NCI-H2196 (cell line): ENCODE measurements at regions not wholly inside any gene's neighbourhood (a gene's known extent, or its start where the extent isn't known, plus 50 kb on each side); places are given as distances from the start of the nearest gene placed in this dataset.

ENCODE experiments used
- DNase-seq: peaks from one replicate; lab custom pipeline; 2025; ENCODE audit not compliant: unreplicated experiment; lab: John Stamatoyannopoulos, UW

DNA sequence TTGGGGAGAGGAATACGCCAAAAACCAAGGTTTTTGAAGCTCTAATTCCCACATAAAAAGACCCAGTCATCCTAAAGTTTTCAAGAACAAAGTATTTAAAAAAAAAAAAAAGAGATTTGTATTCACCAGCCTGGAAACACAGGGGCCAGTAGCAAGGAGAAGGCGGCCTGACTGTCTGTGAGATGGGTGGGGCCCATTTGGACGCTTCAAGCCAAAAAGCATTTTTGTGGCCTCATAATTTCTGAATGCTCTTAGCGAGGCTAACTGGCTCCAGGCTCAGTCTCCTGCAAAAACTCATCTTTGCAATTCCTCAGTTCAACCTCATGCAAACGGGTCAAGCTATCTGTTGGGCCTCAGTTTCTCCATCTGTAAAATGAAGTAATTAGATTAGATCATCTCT is 514.1 kb downstream of the MED13L start:
- no peak for DNase-seq

DNA sequence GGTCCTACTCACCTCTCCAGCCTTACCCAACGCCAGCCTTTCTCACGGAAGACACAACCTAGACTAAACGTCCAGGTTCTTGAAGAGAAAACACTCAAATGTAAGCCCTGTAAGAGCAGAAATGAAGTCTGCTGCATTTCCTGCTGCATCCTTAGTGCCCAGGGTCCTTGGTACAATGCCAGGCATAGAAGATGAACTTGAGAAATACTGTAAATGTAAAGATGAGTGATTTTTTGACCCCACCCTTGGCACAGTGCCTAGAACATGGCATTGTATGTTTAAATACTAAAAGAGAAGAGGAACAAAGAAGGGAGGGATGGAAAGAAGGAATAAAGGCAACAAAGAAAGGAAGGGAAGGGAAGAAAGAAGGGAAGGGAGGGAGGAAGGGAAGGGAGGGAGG is 514.6 kb downstream of the MED13L start:
- DNase-seq, result no peak

DNA sequence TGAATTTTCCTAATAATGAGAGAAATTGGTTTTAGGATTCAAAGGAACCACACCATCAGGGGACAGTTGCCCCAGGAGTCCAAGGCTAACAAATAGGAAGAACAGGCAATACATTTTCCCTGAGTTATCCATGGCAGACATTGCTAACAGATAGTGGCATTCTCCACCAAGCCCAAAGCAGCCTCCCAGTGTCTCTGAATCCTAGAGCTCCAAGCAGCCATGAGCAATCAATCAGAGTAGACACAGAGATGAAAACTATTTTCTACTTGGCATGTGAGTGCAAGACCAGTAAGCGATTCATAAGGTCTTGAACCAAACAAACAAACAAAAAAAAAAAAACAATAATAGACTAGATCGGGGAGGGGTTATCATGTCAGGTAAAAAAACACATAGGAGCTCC is 515.7 kb downstream of the MED13L start:
- peak; percentile 8 for DNase-seq

DNA sequence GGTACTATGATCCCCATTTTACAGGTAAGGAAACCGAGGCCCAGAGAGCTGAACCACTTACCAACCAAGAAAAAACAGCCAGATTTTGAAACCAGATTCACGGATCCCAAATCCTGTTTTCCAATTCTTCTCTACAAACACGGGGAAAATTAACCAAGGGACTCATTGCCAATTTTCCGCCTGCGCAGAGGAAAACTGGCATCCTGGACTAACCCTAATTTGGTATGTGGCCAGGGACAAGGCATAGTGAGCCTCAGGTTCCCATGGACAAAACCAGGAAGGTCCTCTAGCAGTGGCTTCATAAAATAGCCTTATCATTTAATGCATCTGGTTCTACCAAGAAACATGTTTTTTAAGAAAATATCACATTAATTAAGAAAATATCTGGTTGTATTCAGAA is 517.3 kb downstream of the MED13L start:
- DNase-seq, result no peak

DNA sequence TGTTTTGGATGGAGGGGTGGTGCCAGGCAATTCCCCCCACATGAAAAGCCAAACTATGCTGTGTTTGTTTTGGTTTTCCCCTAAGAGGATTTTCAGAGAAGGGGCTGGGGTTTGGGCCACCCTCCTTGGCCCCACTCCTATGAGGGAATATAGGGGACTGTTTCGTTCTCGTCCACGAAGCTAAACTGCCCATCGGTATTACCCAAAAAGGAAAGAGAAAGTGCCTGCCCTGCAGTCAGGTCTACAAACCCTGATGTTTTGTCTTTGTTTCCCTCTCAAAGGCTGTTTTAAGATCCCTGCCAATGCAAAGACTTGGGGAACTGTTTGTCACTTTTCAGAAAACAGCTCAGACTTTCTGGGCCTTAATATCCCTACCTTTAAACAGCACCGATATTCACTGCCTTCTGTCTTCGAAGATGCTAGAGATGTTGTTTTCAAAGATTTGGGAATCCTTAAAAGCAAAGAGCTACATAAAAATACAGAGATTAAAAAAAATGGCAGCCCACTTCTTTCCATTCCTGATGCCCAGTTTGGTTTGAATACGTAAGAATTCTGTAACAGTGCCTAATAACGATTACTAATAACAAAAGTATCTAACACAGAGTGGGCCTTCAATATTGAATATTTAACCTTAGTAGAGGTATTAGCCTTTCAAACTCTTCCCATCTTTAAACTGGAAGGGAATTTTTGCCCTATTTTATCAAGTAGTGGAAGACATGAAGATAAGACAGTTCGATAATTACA is 518.4 kb downstream of the MED13L start:
- DNase-seq, result no peak

GRCh38 chr12:115758183-115758582 is 519.3 kb downstream of the MED13L start:
- DNase-seq, result no peak

DNA sequence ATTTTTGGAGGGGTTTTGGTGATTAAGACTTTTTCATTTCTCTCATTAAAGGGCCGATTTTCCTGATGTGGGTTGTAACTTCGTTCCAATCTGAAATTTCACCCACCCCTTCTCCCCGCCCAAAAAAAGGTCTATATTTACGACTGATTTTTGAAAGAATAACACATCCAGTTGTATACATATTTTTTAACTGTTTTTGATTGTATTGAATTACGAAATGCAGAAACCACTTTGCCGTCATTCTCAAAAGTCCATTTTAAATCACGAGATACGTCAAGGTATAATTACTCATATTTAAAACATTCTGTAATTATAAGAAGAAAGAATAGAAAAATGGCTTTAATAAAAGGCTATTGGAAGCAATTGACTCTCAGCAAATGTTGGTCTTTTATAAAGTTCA is 520.7 kb downstream of the MED13L start:
- DNase-seq, result no peak

GRCh38 chr12:115756271-115756670 is 521.2 kb downstream of the MED13L start:
- DNase-seq, result no peak

- no peak for DNase-seq
Measured at GRCh38 chr12:115755725-115756085, 521.8 kb downstream of the MED13L start.

GRCh38 chr12:115755061-115755724 is 522.3 kb downstream of the MED13L start:
- DNase-seq, result no peak

- peak; percentile 66 for DNase-seq
Measured at GRCh38 chr12:115752913-115753726, 524.4 kb downstream of the MED13L start.

- DNase-seq, result peak; percentile 15
Measured at GRCh38 chr12:115752156-115752555, 525.3 kb downstream of the MED13L start.

DNA sequence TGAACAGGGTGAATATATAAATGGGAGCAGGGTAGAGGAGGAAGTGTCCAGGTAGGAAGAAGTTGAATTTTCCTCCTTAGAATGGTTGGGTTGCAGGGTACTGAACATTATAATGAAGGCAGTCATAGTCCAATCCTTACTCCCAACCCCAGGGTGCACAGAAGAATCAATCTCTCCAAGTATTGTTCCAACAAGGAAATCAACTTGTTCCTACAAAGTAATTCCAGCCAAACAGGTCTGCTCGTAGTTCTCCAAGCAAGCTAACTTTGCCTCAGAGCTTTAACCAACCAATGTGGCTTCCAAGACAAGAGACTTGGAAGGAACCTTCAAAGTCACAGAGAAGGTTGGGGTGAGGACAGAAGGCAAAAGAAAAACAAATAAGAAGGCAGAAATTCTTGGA is 527.2 kb downstream of the MED13L start:
- DNase-seq, result no peak

DNA sequence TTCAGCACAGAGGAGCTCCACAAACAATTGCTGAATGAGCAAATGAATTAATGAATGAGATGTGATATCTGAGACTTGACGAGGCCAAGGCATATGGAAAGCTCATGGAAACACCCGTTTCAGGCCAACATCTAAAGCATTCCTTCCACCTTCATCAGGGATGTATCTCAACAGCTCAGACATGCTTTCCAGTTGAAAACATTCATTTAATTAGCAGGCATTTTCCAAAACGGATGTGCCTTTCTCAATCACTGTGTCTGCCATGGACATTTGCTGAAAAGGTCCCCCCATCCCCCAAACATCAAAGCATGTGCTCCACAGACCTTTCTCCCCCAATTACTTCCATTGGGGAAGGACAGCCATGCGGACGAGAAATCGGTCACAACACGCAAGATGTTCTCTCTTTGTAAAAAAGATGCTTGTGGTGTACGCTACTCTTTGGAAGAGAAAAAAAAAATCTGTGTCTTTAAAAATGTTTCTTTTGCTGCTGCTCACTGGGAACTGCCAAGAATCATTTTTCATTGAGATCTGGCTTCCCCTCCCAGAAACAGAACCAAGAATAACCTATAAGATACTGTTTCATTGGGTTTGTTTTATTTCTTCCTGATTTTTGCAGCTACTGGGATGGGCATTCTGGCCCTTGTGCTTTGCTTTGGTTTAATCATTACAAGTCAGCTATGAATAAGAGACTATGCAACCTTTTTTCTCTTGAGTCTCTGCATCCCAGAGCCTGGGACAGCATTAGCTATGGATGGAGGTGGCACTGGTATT is 528.2 kb downstream of the MED13L start:
- DNase-seq, result no peak

- no peak for DNase-seq
Measured at GRCh38 chr12:115740586-115741155, 536.8 kb downstream of the MED13L start.

- no peak for DNase-seq
Measured at GRCh38 chr12:115737895-115738294, 539.6 kb downstream of the MED13L start.

GRCh38 chr12:115736360-115736759 is 541.1 kb downstream of the MED13L start:
- no peak for DNase-seq

GRCh38 chr12:115730975-115731541 is 546.4 kb downstream of the MED13L start:
- no peak for DNase-seq

DNA sequence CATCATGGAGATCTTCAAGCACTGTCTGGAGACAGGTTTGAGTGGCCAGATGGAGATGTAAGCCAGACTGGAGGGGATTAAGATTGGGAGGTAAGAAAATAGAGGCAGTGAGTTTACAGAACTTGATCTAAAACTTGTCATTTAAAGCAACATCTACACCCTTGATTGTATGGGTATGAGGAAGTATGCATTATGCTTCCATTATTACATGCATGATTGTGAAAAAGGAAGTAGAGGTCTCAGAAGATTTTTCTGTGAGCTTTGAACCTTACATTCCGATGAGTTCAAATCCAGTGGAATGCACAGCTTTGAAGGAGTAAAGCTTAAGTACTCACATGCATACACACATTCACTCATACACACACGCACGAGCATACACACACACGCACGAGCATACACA is 550.8 kb downstream of the MED13L start:
- DNase-seq, result no peak

DNA sequence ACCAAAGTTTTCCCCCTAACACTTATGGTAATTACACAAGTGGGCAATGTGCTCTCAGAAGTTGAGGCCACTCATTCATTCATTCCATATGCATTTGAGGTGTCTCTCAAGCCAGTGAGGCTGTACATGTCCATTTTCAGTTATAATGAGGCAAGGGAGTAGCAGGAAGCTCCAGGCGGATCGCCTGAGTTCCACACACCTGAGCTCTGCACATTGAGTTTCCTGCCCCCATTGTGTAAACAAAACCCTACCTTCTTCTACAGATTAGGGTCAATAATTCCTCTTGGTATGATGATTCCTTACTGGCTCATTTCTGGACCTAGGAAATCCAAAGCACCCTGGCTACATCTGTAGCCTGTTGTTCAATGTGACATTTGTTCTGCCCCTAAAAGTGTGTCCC is 555.3 kb downstream of the MED13L start:
- DNase-seq, result no peak

DNA sequence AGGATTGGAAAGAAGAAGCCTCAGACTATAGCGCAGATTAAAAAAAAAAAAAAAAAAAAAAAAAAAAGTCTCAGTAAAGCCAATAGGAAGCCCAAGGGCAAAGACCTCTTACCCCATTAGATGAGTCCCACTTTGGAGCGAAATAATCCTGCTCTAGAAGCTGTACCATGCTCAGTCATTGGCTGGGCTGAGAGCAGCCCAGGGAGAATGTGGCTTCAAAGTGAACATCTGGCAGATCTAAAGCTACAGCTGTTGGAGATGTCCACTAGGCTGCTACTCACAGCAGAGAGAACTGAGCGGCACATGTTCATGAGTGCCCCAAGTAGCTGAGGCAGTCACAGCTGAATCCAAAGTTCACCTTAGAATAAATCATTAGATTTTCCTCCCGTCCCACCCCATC is 560.9 kb downstream of the MED13L start:
- DNase-seq, result no peak
